HAP-1 (cell line): ENCODE measurements at regions not wholly inside any gene's neighbourhood (a gene's known extent, or its start where the extent isn't known, plus 50 kb on each side); places are given as distances from the start of the nearest gene placed in this dataset.
"Not testable (repeated sequence)": the region's sequence is repeated elsewhere in the genome, so short reads cannot be mapped to it uniquely, and the experiment has no call there.

ENCODE experiments used
- DNase-seq, 2 experiments: peaks; one replicate each; pipeline ENCODE4 v3.0.0-alpha.2; 2016 to 2020; ENCODE audit warnings: low spot score in 2 of 2
- H3K27me3 ChIP-seq: fragments of 250-450 bp; sonication (Bioruptor Pico); 2 replicates; pipeline ENCODE4 v1.5.1; 2020; ENCODE audit warnings: low read depth, mild to moderate bottlenecking, moderate library complexity
- H3K36me3 ChIP-seq: fragments of 250-450 bp; sonication (Bioruptor Pico); replicated peaks from 2 replicates; pipeline ENCODE4 v1.5.1; 2020; ENCODE audit warnings: mild to moderate bottlenecking
- H3K4me1 ChIP-seq: fragments of 250-450 bp; sonication (Bioruptor Pico); 2 replicates; pipeline ENCODE4 v1.5.1; 2020; ENCODE audit warnings: mild to moderate bottlenecking
- H3K4me3 ChIP-seq: fragments of 250-450 bp; sonication (Bioruptor Pico); 2 replicates; pipeline ENCODE4 v1.5.1; 2020; ENCODE audit warnings: mild to moderate bottlenecking, moderate library complexity
- H3K9me3 ChIP-seq: fragments of 250-450 bp; sonication (Bioruptor Pico); 2 replicates; pipeline ENCODE4 v1.5.1; 2020; ENCODE audit warnings: mild to moderate bottlenecking, moderate library complexity
- in situ Hi-C: fragments of 300-500 bp; cut with MboI; formaldehyde crosslinking; loops from 3 replicates; pipeline ENCODE4 v1.14.3; 2020; ENCODE audit warnings: low sequenced_read_pairs, inconsistent platforms, mixed read lengths

DNA sequence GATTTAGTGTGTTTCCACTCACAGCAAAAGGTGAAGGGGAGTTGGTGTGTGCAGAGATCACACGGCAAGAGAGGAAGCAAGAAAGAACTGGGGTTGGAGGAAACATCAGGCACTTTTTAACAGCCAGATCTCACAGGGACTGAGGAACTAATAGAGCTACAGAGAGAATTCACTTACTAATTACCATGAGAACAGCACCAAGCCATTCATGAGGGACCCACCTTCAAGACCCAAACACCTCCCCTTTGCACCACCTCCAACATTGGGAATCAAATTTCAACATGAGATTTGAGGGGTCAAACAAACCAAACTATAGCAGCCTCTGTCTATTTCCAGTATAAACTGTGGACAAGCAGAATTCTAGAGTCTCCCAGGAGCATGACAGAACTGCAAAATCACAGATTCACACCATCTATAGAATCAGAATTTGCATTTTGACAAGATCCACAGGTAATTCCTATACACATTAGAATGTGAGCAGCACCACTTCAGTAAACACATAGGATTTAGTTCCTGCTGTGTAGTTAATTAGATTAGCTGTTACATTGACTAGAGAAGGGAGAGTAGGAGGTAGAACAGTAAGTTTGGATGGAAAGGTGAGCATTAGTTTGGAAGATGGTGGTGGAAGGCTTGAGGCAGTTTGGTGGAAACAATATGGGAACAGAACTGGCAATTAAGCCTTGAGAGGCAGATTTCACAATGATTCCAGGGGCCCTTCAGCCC lies 311.7 kb downstream of the NSUN3 start:
- Histone ChIP-seq H3K9me3 (no peaks in the 10 kb centered on the region), H3K27me3 (no peaks in the 10 kb centered on the region), H3K4me1 (peaks cover 7% of the 10 kb centered on the region), H3K4me3 (no peak overlapping the region), H3K36me3 (no peaks in the 10 kb centered on the region)
- DNase-seq, result no peak
- in situ Hi-C loops, result no loop called here

DNA sequence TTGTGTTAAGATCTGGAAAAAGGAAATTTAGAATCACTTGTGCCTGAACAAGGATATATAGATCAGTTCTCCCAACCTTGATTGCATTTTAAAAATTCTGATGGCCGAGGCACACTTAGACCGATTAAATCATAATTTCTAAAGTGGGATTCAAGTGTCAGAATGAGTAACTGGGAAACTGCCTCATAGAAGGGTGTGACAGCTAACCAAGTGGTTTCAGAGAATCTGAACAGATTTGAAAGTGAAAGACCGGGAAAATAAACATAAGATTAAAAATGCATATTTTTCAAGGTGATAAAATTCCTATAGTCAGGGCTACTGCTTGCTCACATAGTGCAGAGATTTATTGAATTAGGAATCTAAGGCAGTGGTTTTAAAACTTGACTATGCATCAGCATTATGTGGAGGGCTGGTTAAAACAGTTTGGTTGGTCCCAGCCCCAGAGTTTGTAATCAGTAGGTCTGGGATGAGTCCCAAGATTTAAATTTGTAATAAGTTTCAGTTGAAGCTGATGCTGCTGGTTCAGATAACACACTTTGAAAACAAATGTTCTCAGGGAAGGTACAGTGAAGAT lies 314.3 kb downstream of the NSUN3 start:
- DNase-seq, H3K27me3 ChIP-seq, H3K4me3 ChIP-seq, in situ Hi-C loops, H3K36me3 ChIP-seq, H3K9me3 ChIP-seq, H3K4me1 ChIP-seq: not testable (repeated sequence)

DNA sequence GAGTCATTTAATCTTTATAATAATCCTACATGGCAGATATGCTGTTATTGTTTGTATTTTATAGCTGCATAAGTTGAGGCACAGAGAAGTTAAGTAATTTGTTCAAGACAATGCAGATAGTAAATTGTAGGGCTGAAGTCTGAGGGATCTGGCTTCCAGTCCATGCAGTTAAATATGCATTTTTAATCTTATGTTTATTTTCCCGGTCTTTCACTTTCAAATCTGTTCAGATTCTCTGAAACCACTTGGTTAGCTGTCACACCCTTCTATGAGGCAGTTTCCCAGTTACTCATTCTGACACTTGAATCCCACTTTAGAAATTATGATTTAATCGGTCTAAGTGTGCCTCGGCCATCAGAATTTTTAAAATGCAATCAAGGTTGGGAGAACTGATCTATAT lies 315.0 kb downstream of the NSUN3 start:
- H3K9me3 ChIP-seq, in situ Hi-C loops, DNase-seq, H3K27me3 ChIP-seq, H3K4me1 ChIP-seq, H3K4me3 ChIP-seq, H3K36me3 ChIP-seq: not testable (repeated sequence)

GRCh38 chr3:94378322-94378721 lies 315.5 kb downstream of the NSUN3 start:
- Histone ChIP-seq H3K9me3 (no peaks in the 10 kb centered on the region), H3K27me3 (no peaks in the 10 kb centered on the region), H3K4me1 (peaks cover 7% of the 10 kb centered on the region), H3K36me3 (no peaks in the 10 kb centered on the region), H3K4me3 (no peak overlapping the region)
- no peak for DNase-seq
- in situ Hi-C loops, result no loop called here

- Histone ChIP-seq H3K4me3 (no peak overlapping the region), H3K27me3 (no peaks in the 10 kb centered on the region), H3K9me3 (no peaks in the 10 kb centered on the region), H3K4me1 (peaks cover 7% of the 10 kb centered on the region), H3K36me3 (no peaks in the 10 kb centered on the region)
- in situ Hi-C loops, result no loop called here
- DNase-seq, result no peak
Observed at GRCh38 chr3:94379264-94379663, 316.4 kb downstream of the NSUN3 start.

DNA sequence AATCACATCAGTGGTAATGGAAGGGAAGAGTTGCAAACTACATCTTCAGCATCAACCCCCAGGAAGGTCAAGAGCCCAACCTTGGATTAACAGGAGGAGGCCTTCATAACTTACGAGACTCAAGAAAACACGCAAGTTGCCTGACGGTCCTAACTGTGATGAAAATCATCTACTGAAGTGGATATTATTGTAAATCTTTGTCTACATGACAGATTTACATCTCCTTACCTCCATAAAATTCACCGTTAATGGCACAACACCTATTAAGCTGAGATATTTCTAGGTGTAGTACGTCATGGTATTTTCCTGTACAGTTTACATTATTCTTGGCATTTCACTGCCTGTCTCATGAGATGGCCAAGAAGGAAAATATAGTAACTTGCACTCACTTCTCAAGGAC lies 332.0 kb downstream of the NSUN3 start:
- in situ Hi-C loops, result no loop called here
- no peak overlapping the region for H3K4me3 ChIP-seq
- H3K9me3 ChIP-seq, result no peaks in the 10 kb centered on the region
- H3K27me3 ChIP-seq, result no peaks in the 10 kb centered on the region
- no peaks in the 10 kb centered on the region for H3K36me3 ChIP-seq
- H3K4me1 ChIP-seq, result no peaks in the 10 kb centered on the region
- DNase-seq, result no peak

- in situ Hi-C loops, result no loop called here
- Histone ChIP-seq H3K36me3 (no peaks in the 10 kb centered on the region), H3K4me3 (no peak overlapping the region), H3K4me1 (no peaks in the 10 kb centered on the region), H3K27me3 (no peaks in the 10 kb centered on the region), H3K9me3 (no peaks in the 10 kb centered on the region)
- no peak for DNase-seq
Observed at GRCh38 chr3:94395851-94396250, 333.0 kb downstream of the NSUN3 start.

DNA sequence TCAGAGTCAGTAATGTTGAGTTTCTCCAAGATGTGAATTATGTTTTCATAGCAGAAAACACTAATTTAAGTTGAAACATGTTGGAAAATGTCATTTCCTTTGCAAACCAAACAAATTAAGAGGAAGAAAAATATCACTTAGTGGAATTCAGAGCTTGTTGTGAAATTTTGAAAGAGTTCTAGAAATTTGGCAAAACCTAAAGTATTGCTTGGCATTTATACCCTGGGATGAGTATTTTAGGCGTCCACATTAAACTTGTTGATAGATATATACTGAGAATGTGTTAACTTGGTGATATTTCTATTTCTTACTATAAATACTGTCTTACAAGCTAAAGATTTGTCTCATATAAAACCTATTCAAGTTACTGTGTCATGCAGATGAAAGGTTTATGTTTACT lies 335.2 kb downstream of the NSUN3 start:
- in situ Hi-C loops, result no loop called here
- no peaks in the 10 kb centered on the region for H3K36me3 ChIP-seq
- H3K4me3 ChIP-seq, result no peak overlapping the region
- no peaks in the 10 kb centered on the region for H3K9me3 ChIP-seq
- no peaks in the 10 kb centered on the region for H3K4me1 ChIP-seq
- DNase-seq, result no peak
- no peaks in the 10 kb centered on the region for H3K27me3 ChIP-seq

GRCh38 chr3:94401466-94401865 lies 338.6 kb downstream of the NSUN3 start:
- H3K27me3 ChIP-seq, result no peaks in the 10 kb centered on the region
- H3K36me3 ChIP-seq, result no peaks in the 10 kb centered on the region
- DNase-seq, result no peak
- no peaks in the 10 kb centered on the region for H3K4me1 ChIP-seq
- H3K9me3 ChIP-seq, result no peaks in the 10 kb centered on the region
- H3K4me3 ChIP-seq, result no peak overlapping the region
- in situ Hi-C loops, result no loop called here

DNA sequence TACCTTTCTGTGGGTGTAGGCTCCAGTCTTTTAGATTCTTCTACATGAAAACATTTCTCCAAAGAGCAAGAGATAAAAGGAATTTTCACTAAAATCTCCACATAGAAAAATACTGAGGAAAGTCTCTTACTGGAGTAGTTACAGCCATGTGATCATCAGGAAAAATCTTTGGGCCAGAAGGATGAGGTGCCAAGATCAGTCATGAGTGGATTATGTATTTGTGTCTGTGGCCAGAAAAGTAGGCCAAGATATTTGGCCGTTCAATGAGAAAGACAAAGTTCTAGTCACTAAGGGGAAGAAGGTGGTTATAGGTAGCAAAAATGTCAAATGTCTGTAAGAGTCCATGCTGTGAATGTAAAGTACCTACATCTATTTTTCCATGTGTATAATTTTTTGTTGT lies 339.3 kb downstream of the NSUN3 start:
- no peak for DNase-seq
- no peaks in the 10 kb centered on the region for H3K4me1 ChIP-seq
- in situ Hi-C loops, result no loop called here

GRCh38 chr3:94405258-94406035 lies 342.6 kb downstream of the NSUN3 start:
- DNase-seq, result no peak
- Histone ChIP-seq H3K27me3 (no peaks in the 10 kb centered on the region), H3K4me1 (no peaks in the 10 kb centered on the region), H3K9me3 (no peaks in the 10 kb centered on the region), H3K4me3 (no peak overlapping the region), H3K36me3 (no peaks in the 10 kb centered on the region)
- in situ Hi-C loops, result no loop called here

More for the DNA sequence above, 339.3 kb downstream of the NSUN3 start:
- Histone ChIP-seq H3K36me3 (no peaks in the 10 kb centered on the region), H3K4me3 (no peak overlapping the region), H3K9me3 (no peaks in the 10 kb centered on the region), H3K27me3 (no peaks in the 10 kb centered on the region)

DNA sequence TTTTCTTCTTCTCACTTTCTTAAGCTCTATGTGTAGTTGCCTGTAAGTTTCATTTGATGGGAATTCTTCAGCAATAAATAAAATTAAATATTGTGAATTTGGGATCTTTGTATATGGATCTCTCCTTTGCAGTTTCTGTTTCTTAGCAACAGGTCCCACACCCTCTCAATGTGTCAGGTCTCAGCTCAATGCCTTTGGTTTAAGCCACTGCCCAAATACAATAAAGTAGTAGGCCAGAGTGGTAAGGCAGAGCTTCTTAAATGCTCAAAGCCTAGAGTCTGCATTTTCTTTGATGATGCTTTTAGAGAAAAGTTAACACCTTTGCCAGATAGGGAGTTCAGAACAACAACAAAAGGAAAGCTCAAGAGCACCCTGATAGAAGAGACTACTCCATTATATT lies 343.7 kb downstream of the NSUN3 start:
- DNase-seq, result no peak
- Histone ChIP-seq H3K9me3 (no peaks in the 10 kb centered on the region), H3K36me3 (no peaks in the 10 kb centered on the region), H3K4me1 (no peaks in the 10 kb centered on the region), H3K27me3 (no peaks in the 10 kb centered on the region), H3K4me3 (no peak overlapping the region)
- in situ Hi-C loops, result no loop called here

GRCh38 chr3:94412936-94413335 lies 350.1 kb downstream of the NSUN3 start:
- H3K36me3 ChIP-seq, H3K4me3 ChIP-seq, H3K27me3 ChIP-seq, H3K4me1 ChIP-seq, in situ Hi-C loops, H3K9me3 ChIP-seq: not testable (repeated sequence)
- DNase-seq, result peak in 1 of 2 experiments; percentile 10

- no peaks in the 10 kb centered on the region for H3K36me3 ChIP-seq
- no peaks in the 10 kb centered on the region for H3K9me3 ChIP-seq
- in situ Hi-C loops, result no loop called here
- H3K4me3 ChIP-seq, result no peak overlapping the region
- peaks cover 2% of the 10 kb centered on the region; the same call in 1 of the 2 replicates for H3K4me1 ChIP-seq
- H3K27me3 ChIP-seq, result no peaks in the 10 kb centered on the region
- no peak for DNase-seq
Observed at GRCh38 chr3:94413336-94414108, 350.7 kb downstream of the NSUN3 start.
